SK-N-SH (cell line): ENCODE measurements at regions not wholly inside any gene's neighbourhood (a gene's known extent, or its start where the extent isn't known, plus 50 kb on each side); places are given as distances from the start of the nearest gene placed in this dataset.

Experiments used
- CTCF ChIA-PET: fragments of 300-600, 350-600 bp; formaldehyde crosslinking; extraction: SDS; loops from one replicate; lab custom pipeline; 2021; lab: Yijun Ruan, JAX
- POLR2A ChIA-PET: fragments of 350-600 bp; sonication (Branson Sonifier 250); formaldehyde crosslinking; extraction: SDS; loops from one replicate; lab custom pipeline; 2020; ENCODE audit warnings: antibody characterized with exemption, inconsistent platforms; lab: Yijun Ruan, JAX
- DNase-seq: peaks from one replicate; pipeline ENCODE4 v3.0.0; 2012
- H2AFZ ChIP-seq: fragments of 200-600 bp; sonication (generic); 2 replicates; pipeline ENCODE4 v1.8.1; 2016; ENCODE audit warnings: antibody characterized with exemption, mild to moderate bottlenecking, low read depth
- H3F3A ChIP-seq: fragments of 200-600 bp; sonication (generic); replicated peaks from 2 replicates; pipeline ENCODE3; 2016; ENCODE audit warnings: antibody characterized with exemption, mild to moderate bottlenecking; ENCODE audit not compliant: insufficient read depth
- H3K27ac ChIP-seq, 2 experiments: fragments of 200-500 bp in 1 of 2; fragments of 200-600 bp in 1 of 2; sonication (Bioruptor generic) in 1 of 2; sonication (generic), shearing (Covaris generic) in 1 of 2; 2 replicates each; pipeline versions ENCODE4 v1.5.1 to v1.6.1; 2014 to 2016; ENCODE audit warnings: low read depth in 2 of 2, inconsistent platforms in 1 of 2, low read length in 1 of 2, mild to moderate bottlenecking in 1 of 2, mixed read lengths in 1 of 2
- H3K27me3 ChIP-seq: fragments of 200-600 bp; sonication (generic), shearing (Covaris generic); 2 replicates; pipeline ENCODE4 v1.6.1; 2016; ENCODE audit warnings: mixed run types; ENCODE audit not compliant: insufficient read depth
- H3K36me3 ChIP-seq, 2 experiments: fragments of 200-500 bp in 1 of 2; fragments of 200-600 bp in 1 of 2; sonication (Bioruptor generic) in 1 of 2; sonication (generic) in 1 of 2; replicated peaks in 1 of 2; 2 replicates each; pipeline versions ENCODE3 to v1.5.1; 2014 to 2016; ENCODE audit warnings: low read length in 1 of 2, mild to moderate bottlenecking in 1 of 2; ENCODE audit not compliant: insufficient read depth in 2 of 2, control insufficient read depth in 1 of 2
- H3K4me1 ChIP-seq, 2 experiments: fragments of 200-500 bp in 1 of 2; fragments of 200-600 bp in 1 of 2; sonication (Bioruptor generic) in 1 of 2; sonication (generic), shearing (Covaris generic) in 1 of 2; 2 replicates each; pipeline versions ENCODE4 v1.5.1 to v1.6.1; 2014 to 2016; ENCODE audit warnings: low read depth in 1 of 2, low read length in 1 of 2, mixed run types in 1 of 2; ENCODE audit not compliant: insufficient read depth in 2 of 2, control insufficient read depth in 1 of 2
- H3K4me2 ChIP-seq: fragments of 200-600 bp; sonication (generic), shearing (Covaris generic); 2 replicates; pipeline ENCODE4 v1.6.1; 2017; ENCODE audit warnings: mixed run types
- H3K4me3 ChIP-seq, 2 experiments: fragments of 200-500 bp in 1 of 2; fragments of 200-600 bp in 1 of 2; sonication (Bioruptor generic) in 1 of 2; sonication (generic), shearing (Covaris generic) in 1 of 2; 2 replicates each; pipeline versions ENCODE4 v1.5.1 to v1.8.1; 2014 to 2016; ENCODE audit warnings: low read depth in 2 of 2, inconsistent platforms in 1 of 2, low read length in 1 of 2, mild to moderate bottlenecking in 1 of 2, mixed read lengths in 1 of 2, moderate library complexity in 1 of 2
- H3K79me2 ChIP-seq: fragments of 200-600 bp; sonication (generic); 2 replicates; pipeline ENCODE4 v1.8.1; 2017; ENCODE audit warnings: mild to moderate bottlenecking; ENCODE audit not compliant: insufficient read depth
- H3K9ac ChIP-seq: fragments of 200-600 bp; sonication (generic); 2 replicates; pipeline ENCODE4 v1.6.1; 2017; ENCODE audit warnings: mixed run types
- H3K9me2 ChIP-seq: fragments of 200-600 bp; sonication (generic); 2 replicates; pipeline ENCODE4 v1.6.1; 2017; ENCODE audit warnings: mixed run types
- H3K9me3 ChIP-seq: fragments of 200-600 bp; sonication (generic); 2 replicates; pipeline ENCODE4 v1.6.1; 2017; ENCODE audit warnings: mixed run types, mild to moderate bottlenecking, moderate library complexity
- H4K20me1 ChIP-seq: fragments of 200-600 bp; sonication (generic); 2 replicates; pipeline ENCODE4 v1.6.1; 2017; ENCODE audit warnings: mild to moderate bottlenecking, mixed run types; ENCODE audit not compliant: insufficient read depth
- CHD2 ChIP-seq: fragments of 150-350 bp; IDR thresholded peaks from 2 replicates; pipeline ENCODE4 v1.6.1; 2018; ENCODE audit warnings: low read length; ENCODE audit not compliant: partially characterized antibody
- ELF1 ChIP-seq: IDR thresholded peaks from 2 replicates; pipeline ENCODE4 v1.4.0; 2012
- GABPA ChIP-seq: IDR thresholded peaks from 2 replicates; pipeline ENCODE4 v1.4.0; 2012; ENCODE audit warnings: low read depth, mild to moderate bottlenecking
- JUND ChIP-seq: IDR thresholded peaks from 2 replicates; pipeline ENCODE4 v1.4.0; 2012
- MXI1 ChIP-seq: IDR thresholded peaks from 2 replicates; pipeline ENCODE4 v1.6.1; 2012; ENCODE audit warnings: mild to moderate bottlenecking, low read depth, low read length, improper control_type of control experiment
- NFIC ChIP-seq: IDR thresholded peaks from 2 replicates; pipeline ENCODE4 v1.4.0; 2012; ENCODE audit warnings: borderline replicate concordance
- RAD21 ChIP-seq: IDR thresholded peaks from 2 replicates; pipeline ENCODE4 v1.6.1; 2012; ENCODE audit warnings: mild to moderate bottlenecking, low read length
- REST ChIP-seq: IDR thresholded peaks from 2 replicates; pipeline ENCODE4 v1.6.1; 2012; ENCODE audit warnings: mild to moderate bottlenecking, low read depth, low read length, moderate library complexity
- RXRA ChIP-seq: IDR thresholded peaks from 2 replicates; pipeline ENCODE4 v1.4.0; 2012; ENCODE audit warnings: low read depth, mild to moderate bottlenecking, borderline replicate concordance
- SIN3A ChIP-seq: IDR thresholded peaks from 2 replicates; pipeline ENCODE4 v1.6.1; 2012; ENCODE audit warnings: low read depth, mild to moderate bottlenecking, low read length, moderate library complexity, borderline replicate concordance
- TEAD4 ChIP-seq: IDR thresholded peaks from 2 replicates; pipeline ENCODE4 v1.4.0; 2012; ENCODE audit warnings: mild to moderate bottlenecking, borderline replicate concordance; ENCODE audit not compliant: insufficient read depth
- USF1 ChIP-seq: IDR thresholded peaks from 2 replicates; pipeline ENCODE4 v1.4.0; 2012; ENCODE audit warnings: low read depth, borderline replicate concordance
- USF2 ChIP-seq: fragments of 150-350 bp; IDR thresholded peaks from 2 replicates; pipeline ENCODE4 v1.6.1; 2017; ENCODE audit warnings: antibody characterized with exemption, low read length, low read depth, borderline replicate concordance
- ZBTB33 ChIP-seq: IDR thresholded peaks from 2 replicates; pipeline ENCODE4 v1.4.0; 2012; ENCODE audit warnings: low read depth, borderline replicate concordance
- WGBS: methylation state at CpG from one replicate; pipeline ENCODE4 v1.1.6; 2017; ENCODE audit warnings: low lambda C conversion rate; 5-methylcytosine and 5-hydroxymethylcytosine counted together

- no peaks in the 10 kb centered on the region for H3K36me3 ChIP-seq
- POLR2A ChIA-PET: no interaction called here
Observed at GRCh38 chr22:33166206-33166605, 108.0 kb upstream of the SYN3 start.

More at GRCh38 chr22:33166206-33166605, 108.0 kb upstream of the SYN3 start:
- Histone ChIP-seq H3K9ac (no peak overlapping the region), H3K9me3 (no peaks in the 10 kb centered on the region; the same call in 1 of the 2 replicates), H3K4me1 (no peaks in the 10 kb centered on the region), H3K4me3 (no peak overlapping the region)
- DNase-seq: no peak
- TF ChIP-seq CHD2 (no peak), GABPA (no peak), ZBTB33 (no peak), REST (no peak), USF1 (no peak), JUND (no peak), ELF1 (no peak), RXRA (no peak), MXI1 (no peak), RAD21 (no peak), SIN3A (no peak), NFIC (no peak), TEAD4 (no peak), USF2 (no peak)
- TF ChIP-seq, all 33 proteins: peak for 0
- H4K20me1 ChIP-seq: no peaks in the 10 kb centered on the region
- no peaks in the 10 kb centered on the region for H3K79me2 ChIP-seq
- CTCF ChIA-PET: interaction anchor here (1.1 kb wide), 1 partner anchor 53 kb away, joined by 3 read pairs; no protein-coding TSS in a partner anchor
- H3K9me2 ChIP-seq: no peaks in the 10 kb centered on the region
- H3K27ac ChIP-seq: no peak overlapping the region
- WGBS: 16% methylated on average over 7 of the region's 7 CpGs
- no peaks in the 10 kb centered on the region for H3K27me3 ChIP-seq
- H2AFZ ChIP-seq: no peak overlapping the region
- H3K4me2 ChIP-seq: no peak overlapping the region
- H3F3A ChIP-seq: no peaks in the 10 kb centered on the region
